GM21737 (cell line): ENCODE measurements at regions not wholly inside any gene's neighbourhood (a gene's known extent, or its start where the extent isn't known, plus 50 kb on each side); places are given as distances from the start of the nearest gene placed in this dataset.
"Not testable (repeated sequence)": the region's sequence is repeated elsewhere in the genome, so short reads cannot be mapped to it uniquely, and the experiment has no call there.

Source experiments
- ATAC-seq: cut with Tn5 transposase; IDR thresholded peaks from one replicate; pipeline ENCODE4 v1.9.1; 2021; ENCODE audit warnings: mild to moderate bottlenecking, moderate library complexity; ENCODE audit not compliant: unreplicated experiment

GRCh38 chr3:72660270-72661114, 187.8 kb downstream of the SHQ1 start:
- no peak for ATAC-seq

GRCh38 chr3:72659596-72659995, 188.6 kb downstream of the SHQ1 start:
- ATAC-seq = no peak

- ATAC-seq = no peak
Measured at GRCh38 chr3:72659188-72659587, 189.1 kb downstream of the SHQ1 start.

- no peak for ATAC-seq
Measured at GRCh38 chr3:72658466-72659100, 189.7 kb downstream of the SHQ1 start.

GRCh38 chr3:72657666-72658065, 190.6 kb downstream of the SHQ1 start:
- ATAC-seq = no peak

- ATAC-seq = no peak
Measured at GRCh38 chr3:72655723-72656122, 192.5 kb downstream of the SHQ1 start.

GRCh38 chr3:72655131-72655551, 193.1 kb downstream of the SHQ1 start:
- no peak for ATAC-seq

GRCh38 chr3:72652395-72652794, 195.8 kb downstream of the SHQ1 start:
- ATAC-seq = no peak

GRCh38 chr3:72651498-72651897, 196.7 kb downstream of the SHQ1 start:
- ATAC-seq = no peak

- no peak for ATAC-seq
Measured at GRCh38 chr3:72646263-72646662, 202.0 kb downstream of the SHQ1 start.

GRCh38 chr3:72643635-72644034, 204.6 kb downstream of the SHQ1 start:
- not testable (repeated sequence) for ATAC-seq

GRCh38 chr3:72641684-72642083, 206.6 kb downstream of the SHQ1 start:
- no peak for ATAC-seq

GRCh38 chr3:72641072-72641471, 207.2 kb downstream of the SHQ1 start:
- ATAC-seq = no peak

- ATAC-seq = no peak
Measured at GRCh38 chr3:72636969-72637597, 211.2 kb downstream of the SHQ1 start.

- ATAC-seq = no peak
Measured at GRCh38 chr3:72635551-72635950, 212.7 kb downstream of the SHQ1 start.

GRCh38 chr3:72634128-72634527, 214.1 kb downstream of the SHQ1 start:
- ATAC-seq = no peak

GRCh38 chr3:72633534-72633933, 214.7 kb downstream of the SHQ1 start:
- no peak for ATAC-seq

GRCh38 chr3:72633121-72633520, 215.1 kb downstream of the SHQ1 start:
- ATAC-seq = no peak

- ATAC-seq = no peak
Measured at GRCh38 chr3:72632129-72632528, 216.1 kb downstream of the SHQ1 start.

GRCh38 chr3:72630969-72631344, 217.3 kb downstream of the SHQ1 start:
- ATAC-seq = no peak

- no peak for ATAC-seq
Measured at GRCh38 chr3:72630327-72630968, 217.8 kb downstream of the SHQ1 start.
